ENCODE measurements at regions not wholly inside any gene's neighbourhood (a gene's known extent, or its start where the extent isn't known, plus 50 kb on each side); places are given as distances from the start of the nearest gene placed in this dataset.
"Not testable (repeated sequence)": the region's sequence is repeated elsewhere in the genome, so short reads cannot be mapped to it uniquely, and the experiment has no call there.

- DNase-seq, result no peak
Observed at GRCh38 chrX:137646472-137646871, 80.5 kb downstream of the ZIC3 start.

DNA sequence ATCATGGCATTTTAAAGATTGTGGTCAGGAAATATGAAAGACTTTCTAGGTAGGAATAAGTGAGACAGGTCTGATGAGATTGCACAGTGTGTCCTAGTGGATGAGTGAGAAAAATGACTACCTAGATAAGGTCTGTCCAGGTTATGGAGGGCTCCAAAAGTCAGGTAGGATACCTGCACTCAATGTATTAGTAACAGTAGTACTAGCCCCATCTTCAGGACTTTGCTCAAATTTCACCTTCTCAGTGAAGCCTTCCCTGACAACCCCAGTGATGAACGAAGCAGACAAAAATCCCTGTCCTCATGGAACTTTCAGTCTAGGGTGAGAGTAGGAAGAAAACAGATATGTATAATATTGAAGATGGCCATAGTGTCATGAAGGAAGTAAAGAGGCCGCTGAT lies 85.7 kb downstream of the ZIC3 start:
- no peak for DNase-seq

GRCh38 chrX:137652086-137652485 lies 86.2 kb downstream of the ZIC3 start:
- no peak for DNase-seq

- DNase-seq, result peak; percentile 1
Observed at GRCh38 chrX:137654481-137654880, 88.6 kb downstream of the ZIC3 start.

GRCh38 chrX:137667776-137668175 lies 101.8 kb downstream of the ZIC3 start:
- DNase-seq, result no peak

- DNase-seq, result no peak
Observed at GRCh38 chrX:137684591-137684990, 118.7 kb downstream of the ZIC3 start.

DNA sequence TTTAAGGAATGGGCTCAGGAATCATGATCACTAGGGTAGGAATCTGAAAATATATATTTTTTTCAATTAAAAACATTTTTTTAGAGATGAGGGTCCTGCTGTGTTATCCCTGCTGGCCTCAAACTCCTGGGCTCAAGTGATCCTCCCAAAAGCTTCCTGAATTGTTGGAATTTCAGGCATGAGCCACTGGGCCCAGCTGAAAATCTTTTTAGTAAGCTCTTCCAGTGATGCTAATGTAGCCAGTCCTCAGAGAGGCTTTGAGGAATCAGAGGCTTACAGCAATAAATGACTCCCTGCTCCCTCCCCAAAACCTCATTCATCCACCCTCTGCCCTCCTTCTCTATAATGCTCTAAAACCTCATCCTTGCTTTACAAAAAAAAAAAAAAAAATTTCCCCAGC lies 129.5 kb downstream of the ZIC3 start:
- DNase-seq, result no peak

GRCh38 chrX:137707348-137707747 lies 141.4 kb downstream of the ZIC3 start:
- no peak for DNase-seq

GRCh38 chrX:137742846-137743245 lies 176.9 kb downstream of the ZIC3 start:
- DNase-seq, result no peak

DNA sequence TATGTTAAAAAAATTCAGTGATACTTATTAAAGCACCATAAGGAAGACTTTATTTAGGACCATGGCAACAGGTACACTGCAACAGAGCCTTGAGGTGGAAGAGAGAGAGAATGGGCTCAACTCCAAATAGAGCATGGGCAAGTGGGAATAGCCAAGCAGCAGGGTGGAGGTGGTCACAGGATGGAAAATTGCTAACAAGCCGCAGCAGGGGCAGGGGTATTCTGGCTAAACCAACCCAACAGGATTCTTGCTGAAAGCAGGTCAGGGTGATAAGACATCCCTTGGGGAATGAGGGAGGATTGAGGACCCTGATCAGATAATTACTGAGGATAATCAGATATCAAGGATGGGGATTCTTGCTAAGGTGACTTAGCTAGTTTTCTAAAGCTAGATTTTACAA lies 177.5 kb downstream of the ZIC3 start:
- DNase-seq, result no peak

DNA sequence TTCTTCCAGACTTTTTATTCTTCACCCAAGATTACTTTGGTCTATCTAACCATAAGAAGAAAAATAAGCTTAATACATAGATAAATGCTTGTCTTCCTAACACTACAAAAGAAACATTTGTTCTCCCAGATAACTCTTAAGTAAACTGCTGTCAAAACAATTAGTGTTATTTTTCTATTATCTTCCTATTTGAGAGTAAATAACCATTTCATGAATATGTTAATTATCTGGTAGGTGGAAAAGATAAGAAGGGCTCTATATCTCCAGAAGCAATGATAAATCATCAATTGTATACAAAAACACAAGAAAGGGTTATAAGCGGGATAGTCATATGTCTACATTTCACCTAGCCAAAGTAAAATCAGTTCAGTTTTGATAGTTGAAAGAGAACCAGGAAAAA lies 180.4 kb downstream of the ZIC3 start:
- DNase-seq, result no peak

GRCh38 chrX:137747244-137748043 lies 181.5 kb downstream of the ZIC3 start:
- DNase-seq, result peak; percentile 76

GRCh38 chrX:137748827-137749226 lies 182.9 kb downstream of the ZIC3 start:
- peak; percentile 65 for DNase-seq

DNA sequence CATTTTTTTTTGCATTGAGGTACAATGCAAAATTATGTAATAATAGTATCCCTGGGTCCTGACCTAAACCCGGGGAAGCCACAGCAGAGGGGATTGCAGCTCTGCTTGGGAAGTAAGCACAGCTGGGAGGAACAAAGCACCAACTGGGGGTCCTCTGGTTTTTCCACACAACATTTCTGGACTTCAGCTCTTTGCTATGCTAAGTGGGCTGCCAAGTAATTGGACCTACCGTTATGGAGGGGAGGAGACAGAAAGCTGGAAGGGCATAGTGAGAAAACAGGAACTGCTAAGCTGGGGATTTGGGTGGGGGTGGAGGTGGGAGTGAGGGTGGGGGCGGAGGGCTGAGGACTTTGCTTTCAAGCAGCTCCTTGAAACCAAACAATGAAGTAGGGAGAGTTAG lies 183.3 kb downstream of the ZIC3 start:
- peak; percentile 15 for DNase-seq

DNA sequence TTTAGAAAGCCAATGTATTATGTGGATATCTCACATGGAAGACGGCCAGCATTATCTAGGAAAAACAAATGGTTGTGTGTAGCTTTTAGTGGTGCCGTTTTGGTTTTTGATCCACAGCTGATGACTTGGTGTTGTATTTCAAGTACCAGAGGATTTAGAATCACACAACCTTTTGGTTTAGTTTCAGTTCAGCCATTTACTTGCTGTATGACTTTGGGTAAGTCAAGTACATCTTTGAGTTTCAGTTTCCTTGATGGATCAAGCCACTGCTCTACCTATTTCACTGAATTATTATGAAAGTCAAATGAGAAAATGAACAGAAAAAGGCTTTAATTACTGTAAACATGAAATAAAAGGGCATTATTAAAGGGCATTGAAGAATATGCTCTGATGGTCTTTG lies 205.6 kb downstream of the ZIC3 start:
- no peak for DNase-seq

- no peak for DNase-seq
Observed at GRCh38 chrX:137792214-137792613, 226.3 kb downstream of the ZIC3 start.

GRCh38 chrX:137797926-137798325 lies 232.0 kb downstream of the ZIC3 start:
- not testable (repeated sequence) for DNase-seq

GRCh38 chrX:137823257-137823656 lies 257.3 kb downstream of the ZIC3 start:
- peak; percentile 8 for DNase-seq

GRCh38 chrX:137847376-137847775 lies 281.4 kb downstream of the ZIC3 start:
- DNase-seq, result no peak

GRCh38 chrX:137848266-137848905 lies 282.5 kb downstream of the ZIC3 start:
- DNase-seq, result no peak

GRCh38 chrX:137852502-137852901 lies 286.6 kb downstream of the ZIC3 start:
- no peak for DNase-seq

DNA sequence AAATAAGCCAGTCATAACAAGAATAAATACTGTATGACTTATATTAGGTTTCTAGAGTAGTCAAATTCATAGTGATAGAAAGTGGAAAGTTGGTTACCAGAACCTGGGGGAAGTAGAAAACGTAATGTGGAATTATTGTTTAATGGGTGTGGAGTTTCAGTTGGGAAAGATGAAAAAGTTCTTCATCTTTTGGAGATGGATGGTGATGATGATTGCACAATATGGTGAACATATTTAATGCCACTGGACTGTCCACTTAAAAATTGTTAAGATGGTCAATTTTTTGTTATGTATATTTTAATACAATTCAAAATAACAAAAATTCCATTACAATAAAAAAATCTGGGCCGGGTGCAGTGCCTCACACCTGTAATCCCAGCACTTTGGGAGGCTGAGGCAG lies 289.6 kb downstream of the ZIC3 start:
- no peak for DNase-seq

DNA sequence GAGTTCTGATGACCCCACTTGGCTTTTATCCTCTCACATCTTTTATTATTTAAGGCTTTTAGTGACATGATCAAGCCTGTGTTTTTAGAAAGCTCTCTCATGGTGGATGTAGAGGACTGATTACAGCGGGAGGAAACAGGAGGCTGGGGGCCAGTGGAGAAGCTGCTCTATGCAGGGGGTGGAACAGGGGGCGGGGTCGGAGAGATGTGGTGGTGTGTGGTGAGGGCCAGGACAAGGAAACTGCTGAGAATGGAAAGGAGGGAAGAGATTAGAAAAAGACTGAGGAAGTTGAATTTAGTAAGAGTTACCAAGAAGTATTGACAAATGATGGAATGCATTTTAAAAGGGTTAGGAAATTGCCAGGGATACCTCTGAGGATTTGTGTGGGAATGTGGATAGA lies 292.2 kb downstream of the ZIC3 start:
- DNase-seq, result no peak

- DNase-seq, result no peak
Observed at GRCh38 chrX:137878401-137878800, 312.5 kb downstream of the ZIC3 start.

- no peak for DNase-seq
Observed at GRCh38 chrX:137882960-137883359, 317.0 kb downstream of the ZIC3 start.
